GM12892 (cell line): ENCODE measurements at regions not wholly inside any gene's neighbourhood (a gene's known extent, or its start where the extent isn't known, plus 50 kb on each side); places are given as distances from the start of the nearest gene placed in this dataset.

Experiments
- POLR2AphosphoS5 ChIP-seq: IDR thresholded peaks from 2 replicates; pipeline ENCODE4 v1.6.1; 2011; ENCODE audit warnings: low read depth, low read length, control low read depth
- TAF1 ChIP-seq: IDR thresholded peaks from 2 replicates; pipeline ENCODE4 v1.6.1; 2011; ENCODE audit warnings: low read depth, mild to moderate bottlenecking, control low read depth, low read length, borderline replicate concordance

DNA sequence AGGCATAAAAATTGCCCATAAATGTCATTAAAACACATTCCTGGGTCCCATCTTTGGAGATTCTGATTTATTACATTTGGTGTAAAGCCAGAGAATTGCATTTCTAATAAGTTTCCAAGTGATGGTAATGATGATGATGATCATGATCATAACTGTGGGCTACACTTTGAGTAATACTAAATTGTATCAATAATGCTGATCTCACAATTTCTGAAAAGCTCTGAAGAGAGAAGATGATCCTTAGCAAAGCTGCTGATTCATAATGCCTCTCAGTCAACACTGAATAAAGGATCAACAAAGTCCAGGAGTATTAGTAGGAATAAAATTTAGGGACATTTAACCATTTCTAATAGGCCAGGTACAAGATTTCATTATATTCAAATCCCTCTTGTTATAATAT is 434.5 kb downstream of the CAAP1 start:
- TF ChIP-seq POLR2AphosphoS5 (no peak), TAF1 (no peak)
